Fibroblast of mammary gland (primary cell): ENCODE measurements at regions not wholly inside any gene's neighbourhood (a gene's known extent, or its start where the extent isn't known, plus 50 kb on each side); places are given as distances from the start of the nearest gene placed in this dataset.

Source experiments
- DNase-seq: peaks from one replicate; pipeline ENCODE4 v3.0.0-alpha.2; 2010; ENCODE audit warnings: low read depth
- H3K4me3 ChIP-seq: 2 replicates; pipeline ENCODE4 v1.5.1; 2011; ENCODE audit warnings: low read depth, mild to moderate bottlenecking, low read length, moderate library complexity; ENCODE audit not compliant: control insufficient read depth
- CTCF ChIP-seq: conservative IDR thresholded peaks from 2 replicates; pipeline ENCODE4 v1.5.1; 2011; ENCODE audit warnings: low read depth, low read length, inconsistent platforms; ENCODE audit not compliant: control insufficient read depth, insufficient read depth

- no peak for TF ChIP-seq CTCF
- H3K4me3 ChIP-seq: no peak overlapping the region
- no peak for DNase-seq
These were observed 60.2 kb upstream of the HS3ST1 start for GRCh38 chr4:11488657-11489452.

GRCh38 chr4:11487868-11488544 lies 59.3 kb upstream of the HS3ST1 start:
- no peak overlapping the region for H3K4me3 ChIP-seq
- peak; percentile 37 for DNase-seq
- no peak for TF ChIP-seq CTCF

- no peak for TF ChIP-seq CTCF
- no peak for DNase-seq
These were observed 58.4 kb upstream of the HS3ST1 start for GRCh38 chr4:11487139-11487538.

GRCh38 chr4:11485926-11486325 lies 57.2 kb upstream of the HS3ST1 start:
- no peak for DNase-seq
- no peak overlapping the region for H3K4me3 ChIP-seq
- no peak for TF ChIP-seq CTCF

More at GRCh38 chr4:11487139-11487538, 58.4 kb upstream of the HS3ST1 start:
- no peak overlapping the region for H3K4me3 ChIP-seq

GRCh38 chr4:11484531-11484930 lies 55.8 kb upstream of the HS3ST1 start:
- DNase-seq: no peak
- no peak for TF ChIP-seq CTCF
- no peak overlapping the region for H3K4me3 ChIP-seq

- no peak overlapping the region for H3K4me3 ChIP-seq
- no peak for TF ChIP-seq CTCF
- no peak for DNase-seq
These were observed 54.4 kb upstream of the HS3ST1 start for GRCh38 chr4:11483046-11483445.
